OCI-LY7 (cell line): ENCODE measurements at regions not wholly inside any gene's neighbourhood (a gene's known extent, or its start where the extent isn't known, plus 50 kb on each side); places are given as distances from the start of the nearest gene placed in this dataset.

Experiments used
- BruUV-seq: library from RNA; stranded (reverse); fragments of 400-500 nt; replicated peaks from 2 replicates; lab custom pipeline; 2021; lab: Mats Ljungman, UMichigan
- CTCF ChIA-PET: fragments of 300-600 bp; sonication (Branson Sonifier 250); formaldehyde crosslinking; loops from one replicate; lab custom pipeline; 2022; ENCODE audit warnings: antibody characterized with exemption; ENCODE audit not compliant: unreplicated experiment; lab: Charles Lee
- POLR2A ChIA-PET: fragments of 300-600 bp; sonication (Branson Sonifier 250); formaldehyde crosslinking; loops from one replicate; lab custom pipeline; 2022; ENCODE audit warnings: antibody characterized with exemption; lab: Charles Lee
- DNase-seq: peaks from one replicate; pipeline ENCODE4 v3.0.0-alpha.2; 2015; ENCODE audit warnings: low spot score
- H2AFZ ChIP-seq: fragments of 200-600 bp; sonication (generic), shearing (Covaris generic); 2 replicates; pipeline ENCODE4 v1.6.1; 2014; ENCODE audit warnings: mild to moderate bottlenecking, antibody characterized with exemption, low read length, moderate library complexity
- H3K27ac ChIP-seq: fragments of 200-600 bp; sonication (generic); 2 replicates; pipeline ENCODE4 v1.5.1; 2014; ENCODE audit warnings: mixed run types, low read depth, mild to moderate bottlenecking, moderate library complexity, low read length, inconsistent platforms; ENCODE audit not compliant: poor library complexity, severe bottlenecking
- H3K36me3 ChIP-seq: fragments of 200-600 bp; sonication (generic); 2 replicates; pipeline ENCODE4 v1.6.1; 2014; ENCODE audit warnings: mild to moderate bottlenecking, antibody characterized with exemption, low read length, moderate library complexity, mixed read lengths; ENCODE audit not compliant: insufficient read depth
- H3K4me1 ChIP-seq: fragments of 200-600 bp; sonication (generic); 2 replicates; pipeline ENCODE4 v1.5.1; 2014; ENCODE audit warnings: mild to moderate bottlenecking, low read length; ENCODE audit not compliant: insufficient read depth, poor library complexity, severe bottlenecking
- H3K4me2 ChIP-seq: fragments of 200-600 bp; sonication (generic); 2 replicates; pipeline ENCODE4 v1.6.1; 2014; ENCODE audit warnings: mild to moderate bottlenecking, low read length
- H3K4me3 ChIP-seq: fragments of 200-600 bp; sonication (generic); 2 replicates; pipeline ENCODE4 v1.5.1; 2014; ENCODE audit warnings: mild to moderate bottlenecking, low read depth, low read length; ENCODE audit not compliant: poor library complexity, severe bottlenecking
- H3K79me2 ChIP-seq: fragments of 200-600 bp; sonication (generic); 2 replicates; pipeline ENCODE4 v1.6.1; 2016; ENCODE audit warnings: low read depth, mild to moderate bottlenecking, low read length, moderate library complexity, mixed read lengths; ENCODE audit not compliant: insufficient read depth
- H3K9me2 ChIP-seq: fragments of 200-600 bp; sonication (generic); 2 replicates; pipeline ENCODE4 v1.6.1; 2016; ENCODE audit warnings: mild to moderate bottlenecking, low read length, mixed read lengths; ENCODE audit not compliant: insufficient read depth
- H3K9me3 ChIP-seq: fragments of 200-600 bp; sonication (generic); 2 replicates; pipeline ENCODE4 v1.6.1; 2014; ENCODE audit warnings: mild to moderate bottlenecking, mixed run types, low read length, mixed read lengths
- H4K20me1 ChIP-seq: fragments of 200-600 bp; sonication (generic); 2 replicates; pipeline ENCODE4 v1.6.1; 2014; ENCODE audit warnings: mild to moderate bottlenecking, antibody characterized with exemption, low read length, moderate library complexity, mixed read lengths; ENCODE audit not compliant: insufficient read depth
- EZH2phosphoT487 ChIP-seq: fragments of 200-600 bp; sonication (generic); IDR thresholded peaks from 2 replicates; pipeline ENCODE4 v1.6.1; 2018; ENCODE audit warnings: low read depth, borderline replicate concordance, mild to moderate bottlenecking, mixed run types, antibody characterized with exemption, low read length, moderate library complexity, mixed read lengths
- intact Hi-C: fragments of 100-400 bp; cut with micrococcal nuclease; formaldehyde crosslinking; loops from one replicate; pipeline ENCODE4 v1.10.0; 2022; ENCODE audit not compliant: unreplicated experiment
- TF ChIP-seq, protein P1 (sequence below): fragments of 200-600 bp; sonication (generic); conservative IDR thresholded peaks from 2 replicates; pipeline ENCODE4 v1.5.1; 2014; ENCODE audit warnings: mild to moderate bottlenecking, antibody characterized with exemption, low read length, moderate library complexity, mixed read lengths

DNA sequence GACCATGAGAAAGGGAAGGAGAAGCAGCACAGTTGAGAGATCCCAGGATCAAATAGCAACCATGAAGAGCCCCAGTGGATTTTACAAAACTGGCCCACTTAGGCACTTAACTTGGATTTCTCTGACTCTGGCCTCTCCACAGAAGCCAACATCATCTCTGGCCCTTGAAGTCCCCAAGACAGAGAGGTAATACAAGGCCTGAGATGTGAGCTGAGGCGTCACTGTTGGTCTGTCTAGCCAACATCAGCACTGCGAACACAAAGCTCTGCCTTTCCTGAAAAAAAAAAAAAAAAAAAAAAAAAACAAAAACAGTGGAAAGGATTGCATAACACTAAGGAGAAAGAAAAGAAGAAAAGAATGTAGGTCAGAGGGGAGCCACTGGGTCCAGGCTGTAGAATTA is 378.3 kb downstream of the BRINP1 start:
- H3K4me3 ChIP-seq, result no peak overlapping the region
- ChIA-PET POLR2A (no interaction called here), CTCF (no interaction called here)
- H4K20me1 ChIP-seq, result no peaks in the 10 kb centered on the region
- no peak overlapping the region for H3K4me2 ChIP-seq
- no peaks in the 10 kb centered on the region for H3K9me3 ChIP-seq
- no peaks in the 10 kb centered on the region for H3K9me2 ChIP-seq
- DNase-seq, result no peak
- H3K27ac ChIP-seq, result no peak overlapping the region
- no peaks in the 10 kb centered on the region for H3K36me3 ChIP-seq
- no peak overlapping the region for H2AFZ ChIP-seq
- no peaks in the 10 kb centered on the region for H3K79me2 ChIP-seq
- intact Hi-C loops, result no loop called here
- no peak for TF ChIP-seq EZH2phosphoT487
- TF ChIP-seq, protein P1, sequence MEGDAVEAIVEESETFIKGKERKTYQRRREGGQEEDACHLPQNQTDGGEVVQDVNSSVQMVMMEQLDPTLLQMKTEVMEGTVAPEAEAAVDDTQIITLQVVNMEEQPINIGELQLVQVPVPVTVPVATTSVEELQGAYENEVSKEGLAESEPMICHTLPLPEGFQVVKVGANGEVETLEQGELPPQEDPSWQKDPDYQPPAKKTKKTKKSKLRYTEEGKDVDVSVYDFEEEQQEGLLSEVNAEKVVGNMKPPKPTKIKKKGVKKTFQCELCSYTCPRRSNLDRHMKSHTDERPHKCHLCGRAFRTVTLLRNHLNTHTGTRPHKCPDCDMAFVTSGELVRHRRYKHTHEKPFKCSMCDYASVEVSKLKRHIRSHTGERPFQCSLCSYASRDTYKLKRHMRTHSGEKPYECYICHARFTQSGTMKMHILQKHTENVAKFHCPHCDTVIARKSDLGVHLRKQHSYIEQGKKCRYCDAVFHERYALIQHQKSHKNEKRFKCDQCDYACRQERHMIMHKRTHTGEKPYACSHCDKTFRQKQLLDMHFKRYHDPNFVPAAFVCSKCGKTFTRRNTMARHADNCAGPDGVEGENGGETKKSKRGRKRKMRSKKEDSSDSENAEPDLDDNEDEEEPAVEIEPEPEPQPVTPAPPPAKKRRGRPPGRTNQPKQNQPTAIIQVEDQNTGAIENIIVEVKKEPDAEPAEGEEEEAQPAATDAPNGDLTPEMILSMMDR, result no peak
- BruUV-seq, result no TSS peak
- H3K4me1 ChIP-seq, result no peaks in the 10 kb centered on the region

DNA sequence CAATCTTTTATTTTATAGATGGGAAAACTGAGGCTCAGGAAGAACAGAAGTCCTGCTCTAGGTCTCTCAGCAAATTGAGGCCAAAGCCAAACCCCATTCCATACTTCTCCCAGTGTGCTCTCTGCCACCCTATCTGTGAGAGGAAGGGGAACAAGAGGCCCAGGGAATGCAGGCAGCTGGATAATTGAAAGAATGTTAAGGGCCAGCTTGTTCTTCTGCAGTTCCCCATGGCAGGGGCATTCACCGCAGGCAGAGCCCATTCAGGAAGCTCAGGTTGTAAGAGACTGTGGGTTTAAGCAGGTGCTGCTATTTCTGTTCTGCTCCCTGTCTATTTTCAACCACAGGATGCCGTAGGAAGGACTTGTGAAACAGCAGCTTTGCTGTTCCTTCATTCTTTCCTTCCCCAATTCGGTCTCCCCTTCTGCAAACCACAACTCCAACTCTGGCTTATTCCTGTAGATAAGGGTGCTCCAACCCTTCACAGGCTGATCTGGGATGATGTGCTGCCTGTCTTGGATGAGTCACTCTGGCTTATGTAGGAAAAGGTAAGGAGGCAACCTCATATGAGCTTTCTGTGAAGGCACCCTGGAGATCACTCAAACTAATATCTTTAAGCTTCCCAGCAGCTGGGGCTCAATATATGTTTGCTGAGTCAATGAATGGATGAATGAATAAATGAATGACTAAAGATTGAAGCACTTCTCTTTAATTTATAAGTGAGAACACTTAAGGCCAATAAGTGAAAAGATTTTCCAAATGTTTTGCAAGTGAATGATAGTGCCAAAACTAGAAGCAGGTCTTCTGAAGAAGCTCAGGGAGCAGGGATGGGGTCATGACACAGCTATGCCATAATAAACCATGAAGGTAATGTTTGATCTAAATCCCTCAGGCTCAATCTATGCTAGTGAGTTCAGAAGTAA is 377.6 kb downstream of the BRINP1 start:
- Histone ChIP-seq H2AFZ (no peak overlapping the region), H3K79me2 (no peaks in the 10 kb centered on the region)
- TF ChIP-seq EZH2phosphoT487, result no peak

DNA sequence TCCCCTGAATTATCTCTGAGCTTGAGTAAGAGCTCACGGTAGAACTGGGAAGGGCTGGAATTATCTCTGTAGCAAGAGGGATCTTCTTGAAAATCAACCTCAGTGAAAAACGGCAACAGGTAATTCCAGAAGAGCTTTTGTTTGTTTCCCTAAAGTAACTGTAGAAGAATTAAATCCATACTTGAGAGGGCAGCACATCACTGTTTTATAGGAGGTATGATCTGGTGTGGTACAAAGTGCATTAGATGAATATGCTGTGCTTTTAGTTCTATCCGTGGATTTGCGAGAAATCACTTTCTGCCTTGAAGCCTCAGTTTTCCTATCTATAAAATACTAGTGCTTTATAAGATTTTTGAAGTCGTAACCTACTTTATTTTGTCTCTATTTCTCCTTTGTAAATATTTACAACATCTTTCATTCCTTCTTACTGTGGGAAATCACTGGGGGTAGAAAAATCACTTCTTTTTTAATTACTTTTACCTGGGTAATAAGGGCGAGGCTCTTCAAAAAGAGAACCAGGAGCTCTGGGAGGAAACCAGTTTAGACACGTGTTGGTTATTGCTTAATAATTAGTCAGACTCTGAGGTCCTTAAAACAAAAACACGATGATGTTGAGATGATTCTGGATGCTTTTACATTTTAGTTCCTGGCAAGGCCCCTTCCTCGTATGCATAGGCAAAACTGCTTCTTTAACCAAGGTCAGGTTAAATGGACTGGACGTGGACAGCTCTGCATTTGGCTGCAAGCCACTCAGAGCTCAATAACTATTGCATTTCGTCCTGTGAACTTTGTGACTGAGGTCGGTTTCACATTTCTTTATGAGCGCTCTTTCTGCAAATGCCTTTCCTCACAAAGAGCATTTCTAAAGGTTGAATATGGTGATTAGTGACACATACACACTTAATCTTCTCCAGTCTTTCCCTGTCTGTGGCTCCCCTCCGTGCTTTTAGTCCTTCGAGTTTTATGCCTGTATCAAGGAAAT is 376.1 kb downstream of the BRINP1 start:
- CTCF ChIA-PET, result no interaction called here
- BruUV-seq, result no TSS peak
- TF ChIP-seq, protein P1, result no peak
- no peak for TF ChIP-seq EZH2phosphoT487

More for the DNA sequence above, 377.6 kb downstream of the BRINP1 start:
- no peak for DNase-seq
- Histone ChIP-seq H4K20me1 (no peaks in the 10 kb centered on the region), H3K4me1 (no peaks in the 10 kb centered on the region), H3K27ac (no peak overlapping the region), H3K4me2 (no peak overlapping the region), H3K4me3 (no peak overlapping the region), H3K9me3 (no peaks in the 10 kb centered on the region), H3K36me3 (no peaks in the 10 kb centered on the region), H3K9me2 (no peaks in the 10 kb centered on the region)
- ChIA-PET POLR2A (no interaction called here), CTCF (no interaction called here)
- intact Hi-C loops, result no loop called here
- no TSS peak for BruUV-seq

More for the DNA sequence above, 376.1 kb downstream of the BRINP1 start:
- no peaks in the 10 kb centered on the region for H3K4me1 ChIP-seq
- no peak overlapping the region for H2AFZ ChIP-seq
- POLR2A ChIA-PET, result interaction anchor here (0.6 to 0.7 kb wide), 2 partner anchors 263 to 602 kb away, joined by 3 read pairs; no protein-coding TSS in a partner anchor
- H3K79me2 ChIP-seq, result no peaks in the 10 kb centered on the region
- intact Hi-C loops, result no loop called here
- no peak for DNase-seq
- no peaks in the 10 kb centered on the region for H3K36me3 ChIP-seq
- H3K27ac ChIP-seq, result no peak overlapping the region
- H4K20me1 ChIP-seq, result no peaks in the 10 kb centered on the region
- no peaks in the 10 kb centered on the region for H3K9me3 ChIP-seq
- H3K4me2 ChIP-seq, result no peak overlapping the region
- H3K4me3 ChIP-seq, result no peak overlapping the region
- no peaks in the 10 kb centered on the region for H3K9me2 ChIP-seq
